SK-N-SH treated with all-trans-retinoic acid at 6 μM for 48 hours (cell line): ENCODE measurements at regions not wholly inside any gene's neighbourhood (a gene's known extent, or its start where the extent isn't known, plus 50 kb on each side); places are given as distances from the start of the nearest gene placed in this dataset.

Source experiments
- ATAC-seq: fragments of 200-7000 bp; cut with Tn5 transposase; 3 replicates; pipeline ENCODE4 v1.9.1; 2020; ENCODE audit warnings: mild to moderate bottlenecking, moderate library complexity
- ARNTL ChIP-seq: fragments of 450-650 bp; formaldehyde crosslinking; IDR thresholded peaks from 2 replicates; pipeline ENCODE4 v1.5.0; 2020; ENCODE audit warnings: low read depth, mild to moderate bottlenecking, moderate library complexity, borderline replicate concordance
- BACH2 ChIP-seq: fragments of 250-450 bp; sonication (Bioruptor Pico); IDR thresholded peaks from 2 replicates; pipeline ENCODE4 v1.9.0; 2021; ENCODE audit warnings: mild to moderate bottlenecking, borderline replicate concordance
- CREB5 ChIP-seq: fragments of 250-450 bp; sonication (Bioruptor Pico); IDR thresholded peaks from 2 replicates; pipeline ENCODE4 v1.5.1; 2020; ENCODE audit warnings: low read depth, mild to moderate bottlenecking, moderate library complexity
- CSDC2 ChIP-seq: fragments of 250-450 bp; sonication (Bioruptor Pico); IDR thresholded peaks from 2 replicates; pipeline ENCODE4 v1.5.0; 2020; ENCODE audit warnings: mild to moderate bottlenecking, moderate library complexity
- CSRNP3 ChIP-seq: fragments of 250-450 bp; sonication (Bioruptor Pico); IDR thresholded peaks from 2 replicates; pipeline ENCODE4 v1.5.1; 2021; ENCODE audit warnings: mild to moderate bottlenecking, moderate library complexity
- ESRRG ChIP-seq: fragments of 250-450 bp; sonication (Bioruptor Pico); IDR thresholded peaks from 2 replicates; pipeline ENCODE4 v1.6.1; 2021; ENCODE audit warnings: mild to moderate bottlenecking
- GLIS3 ChIP-seq: fragments of 250-450 bp; sonication (Bioruptor Pico); IDR thresholded peaks from 2 replicates; pipeline ENCODE4 v1.5.0; 2020; ENCODE audit warnings: mild to moderate bottlenecking, moderate library complexity
- ISL1 ChIP-seq: fragments of 250-450 bp; sonication (Bioruptor Pico); IDR thresholded peaks from 2 replicates; pipeline ENCODE4 v2.1.2; 2022; ENCODE audit warnings: mild to moderate bottlenecking, moderate library complexity
- PATZ1 ChIP-seq: fragments of 250-450 bp; sonication (Bioruptor Pico); IDR thresholded peaks from 2 replicates; pipeline ENCODE4 v1.8.0; 2020; ENCODE audit warnings: mild to moderate bottlenecking, moderate library complexity, borderline replicate concordance
- POU6F1 ChIP-seq: fragments of 250-450 bp; sonication (Bioruptor Pico); IDR thresholded peaks from 2 replicates; pipeline ENCODE4 v1.8.0; 2021; ENCODE audit warnings: low read depth, mild to moderate bottlenecking, moderate library complexity, borderline replicate concordance
- RARB ChIP-seq: fragments of 250-450 bp; sonication (Bioruptor Pico); IDR thresholded peaks from 2 replicates; pipeline ENCODE4 v1.8.0; 2021; ENCODE audit warnings: mild to moderate bottlenecking, moderate library complexity
- SNAI2 ChIP-seq: fragments of 250-450 bp; sonication (Bioruptor Pico); IDR thresholded peaks from 2 replicates; pipeline ENCODE4 v1.5.0; 2020; ENCODE audit warnings: mild to moderate bottlenecking, moderate library complexity
- TCF4 ChIP-seq: fragments of 250-450 bp; sonication (Bioruptor Pico); IDR thresholded peaks from 2 replicates; pipeline ENCODE4 v1.8.0; 2021; ENCODE audit warnings: mild to moderate bottlenecking, moderate library complexity, borderline replicate concordance
- TOX ChIP-seq: fragments of 250-450 bp; sonication (Bioruptor Pico); IDR thresholded peaks from 2 replicates; pipeline ENCODE4 v1.8.0; 2021; ENCODE audit warnings: mild to moderate bottlenecking, moderate library complexity, borderline replicate concordance
- TSHZ2 ChIP-seq: fragments of 250-450 bp; sonication (Bioruptor Pico); IDR thresholded peaks from 2 replicates; pipeline ENCODE4 v1.5.0; 2020; ENCODE audit warnings: mild to moderate bottlenecking, moderate library complexity
- ZC3H10 ChIP-seq: fragments of 250-450 bp; sonication (Bioruptor Pico); IDR thresholded peaks from 2 replicates; pipeline ENCODE4 v1.5.1; 2021; ENCODE audit warnings: mild to moderate bottlenecking, moderate library complexity
- ZFP3 ChIP-seq: fragments of 250-450 bp; sonication (Bioruptor Pico); IDR thresholded peaks from 2 replicates; pipeline ENCODE4 v1.5.0; 2020; ENCODE audit warnings: mild to moderate bottlenecking, moderate library complexity
- ZFP30 ChIP-seq: fragments of 450-650 bp; formaldehyde crosslinking; IDR thresholded peaks from 2 replicates; pipeline ENCODE4 v1.5.0; 2022; ENCODE audit warnings: mild to moderate bottlenecking, moderate library complexity
- ZNF565 ChIP-seq: fragments of 450-650 bp; formaldehyde crosslinking; conservative IDR thresholded peaks from 2 replicates; pipeline ENCODE4 v1.5.0; 2020; ENCODE audit warnings: low read depth, mild to moderate bottlenecking, moderate library complexity
- ZNF70 ChIP-seq: fragments of 450-650 bp; formaldehyde crosslinking; IDR thresholded peaks from 2 replicates; pipeline ENCODE4 v1.5.0; 2020; ENCODE audit warnings: mild to moderate bottlenecking, moderate library complexity
- ZNF8 ChIP-seq: fragments of 450-650 bp; formaldehyde crosslinking; IDR thresholded peaks from 2 replicates; pipeline ENCODE4 v1.5.0; 2020; ENCODE audit warnings: mild to moderate bottlenecking, moderate library complexity

- TF ChIP-seq CSRNP3 (CRISPR knock-in tag) (no peak), ZNF8 (no peak), ZNF70 (CRISPR knock-in tag) (no peak), PATZ1 (CRISPR knock-in tag) (no peak), BACH2 (CRISPR knock-in tag) (no peak), ZFP30 (no peak)
These were observed 517.0 kb upstream of the SOX11 start (continued) for GRCh38 chr2:5175231-5175630.

GRCh38 chr2:5176764-5177163 lies 515.4 kb upstream of the SOX11 start:
- ATAC-seq: no peak
- TF ChIP-seq CSRNP3 (CRISPR knock-in tag) (no peak), ZC3H10 (CRISPR knock-in tag) (no peak), TOX (no peak), ESRRG (CRISPR knock-in tag) (no peak), ZNF70 (CRISPR knock-in tag) (no peak), ISL1 (CRISPR knock-in tag) (no peak), POU6F1 (CRISPR knock-in tag) (no peak), GLIS3 (CRISPR knock-in tag) (no peak), ZNF565 (CRISPR knock-in tag) (no peak), ZFP3 (CRISPR knock-in tag) (no peak), TSHZ2 (CRISPR knock-in tag) (no peak), CSDC2 (CRISPR knock-in tag) (no peak), CREB5 (CRISPR knock-in tag) (no peak), ZFP30 (no peak), ARNTL (CRISPR knock-in tag) (no peak), SNAI2 (no peak), TCF4 (no peak), PATZ1 (CRISPR knock-in tag) (no peak), RARB (CRISPR knock-in tag) (no peak), ZNF8 (no peak)
- TF ChIP-seq, all 23 proteins: peak for 0
